Activated T-cell treated with anti-CD3 and anti-CD28 coated beads for 48 hours (primary cell): ENCODE measurements at regions not wholly inside any gene's neighbourhood (a gene's known extent, or its start where the extent isn't known, plus 50 kb on each side); places are given as distances from the start of the nearest gene placed in this dataset.
"Not testable (repeated sequence)": the region's sequence is repeated elsewhere in the genome, so short reads cannot be mapped to it uniquely, and the experiment has no call there.

ENCODE experiments used
- DNase-seq: peaks from one replicate; pipeline ENCODE4 v3.0.0-alpha.2; 2020; ENCODE audit warnings: low read depth

GRCh38 chr5:103907001-103907400 is 344.4 kb upstream of the NUDT12 start:
- DNase-seq = no peak

- no peak for DNase-seq
These were observed 342.1 kb upstream of the NUDT12 start for GRCh38 chr5:103904651-103905050.

GRCh38 chr5:103902893-103903292 is 340.3 kb upstream of the NUDT12 start:
- DNase-seq = no peak

- DNase-seq = no peak
These were observed 339.3 kb upstream of the NUDT12 start for GRCh38 chr5:103901885-103902284.

- no peak for DNase-seq
These were observed 334.0 kb upstream of the NUDT12 start for GRCh38 chr5:103896593-103896992.

- DNase-seq = no peak
These were observed 333.1 kb upstream of the NUDT12 start for GRCh38 chr5:103895738-103896137.

- no peak for DNase-seq
These were observed 332.3 kb upstream of the NUDT12 start for GRCh38 chr5:103894882-103895281.

- DNase-seq = no peak
These were observed 328.6 kb upstream of the NUDT12 start for GRCh38 chr5:103891151-103891550.

- no peak for DNase-seq
These were observed 327.7 kb upstream of the NUDT12 start for GRCh38 chr5:103890313-103890712.

- no peak for DNase-seq
These were observed 327.1 kb upstream of the NUDT12 start for GRCh38 chr5:103889500-103890209.

GRCh38 chr5:103886826-103887225 is 324.2 kb upstream of the NUDT12 start:
- no peak for DNase-seq

- no peak for DNase-seq
These were observed 320.6 kb upstream of the NUDT12 start for GRCh38 chr5:103883143-103883542.

- DNase-seq = no peak
These were observed 319.0 kb upstream of the NUDT12 start for GRCh38 chr5:103881560-103881959.

- DNase-seq = no peak
These were observed 305.4 kb upstream of the NUDT12 start for GRCh38 chr5:103867857-103868598.

GRCh38 chr5:103866169-103866568 is 303.6 kb upstream of the NUDT12 start:
- no peak for DNase-seq

GRCh38 chr5:103862398-103862797 is 299.8 kb upstream of the NUDT12 start:
- DNase-seq = no peak

GRCh38 chr5:103860327-103860726 is 297.7 kb upstream of the NUDT12 start:
- DNase-seq = no peak

- DNase-seq = not testable (repeated sequence)
These were observed 295.8 kb upstream of the NUDT12 start for GRCh38 chr5:103858367-103858766.

- DNase-seq = no peak
These were observed 288.5 kb upstream of the NUDT12 start for GRCh38 chr5:103851091-103851490.

GRCh38 chr5:103849934-103850333 is 287.3 kb upstream of the NUDT12 start:
- DNase-seq = no peak

GRCh38 chr5:103847060-103847459 is 284.5 kb upstream of the NUDT12 start:
- no peak for DNase-seq

- DNase-seq = no peak
These were observed 280.3 kb upstream of the NUDT12 start for GRCh38 chr5:103842936-103843335.

- no peak for DNase-seq
These were observed 278.0 kb upstream of the NUDT12 start for GRCh38 chr5:103840600-103840999.

- DNase-seq = no peak
These were observed 271.6 kb upstream of the NUDT12 start for GRCh38 chr5:103834216-103834615.
